ENCODE measurements at regions not wholly inside any gene's neighbourhood (a gene's known extent, or its start where the extent isn't known, plus 50 kb on each side); places are given as distances from the start of the nearest gene placed in this dataset.

DNA sequence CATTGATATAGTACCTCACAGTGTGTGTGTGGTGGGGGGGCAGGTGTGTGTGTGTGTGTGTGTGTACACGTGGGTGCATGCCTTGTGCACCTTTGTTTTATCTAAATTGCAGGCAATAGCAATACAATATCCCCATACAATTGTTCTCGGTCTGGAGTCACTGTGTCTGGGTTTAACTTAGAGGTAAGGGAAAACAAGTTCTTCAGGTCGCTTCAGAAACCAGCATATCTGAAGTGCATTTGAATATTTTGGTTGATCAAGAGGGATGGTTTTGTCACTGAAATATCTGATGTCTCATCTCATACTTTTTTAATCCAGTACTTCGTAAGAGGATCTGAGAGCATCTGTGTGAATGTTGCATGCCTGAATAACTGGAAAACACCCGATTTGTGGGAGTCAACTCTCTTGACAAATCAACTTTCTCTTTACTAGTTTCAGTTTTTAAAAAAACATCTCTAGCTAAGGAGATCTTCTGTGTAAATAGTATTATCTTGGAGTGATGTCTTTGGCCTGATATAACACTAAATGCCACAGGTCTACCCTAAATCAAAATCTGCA is 206.8 kb upstream of the NR2F2 start:
- H3K9ac ChIP-seq (ENCODE audit: low read depth, low read length): no peak overlapping the region
- H3K27ac ChIP-seq (ENCODE audit: low read depth, low read length): no peak overlapping the region
- no peak overlapping the region for H3K4me3 ChIP-seq (ENCODE audit: low read depth, low read length)
- H3K27me3 ChIP-seq (ENCODE audit: control insufficient read depth, insufficient read depth, low read length): no peaks in the 10 kb centered on the region
- H3K9me3 ChIP-seq (ENCODE audit: control insufficient read depth, insufficient read depth, low read length): no peaks in the 10 kb centered on the region
- no peaks in the 10 kb centered on the region for H3K36me3 ChIP-seq (ENCODE audit: control insufficient read depth, insufficient read depth, low read length)
- peaks cover 5% of the 10 kb centered on the region; the same call in 1 of the 2 replicates for H3K4me1 ChIP-seq (ENCODE audit: control insufficient read depth, insufficient read depth, low read length)

DNA sequence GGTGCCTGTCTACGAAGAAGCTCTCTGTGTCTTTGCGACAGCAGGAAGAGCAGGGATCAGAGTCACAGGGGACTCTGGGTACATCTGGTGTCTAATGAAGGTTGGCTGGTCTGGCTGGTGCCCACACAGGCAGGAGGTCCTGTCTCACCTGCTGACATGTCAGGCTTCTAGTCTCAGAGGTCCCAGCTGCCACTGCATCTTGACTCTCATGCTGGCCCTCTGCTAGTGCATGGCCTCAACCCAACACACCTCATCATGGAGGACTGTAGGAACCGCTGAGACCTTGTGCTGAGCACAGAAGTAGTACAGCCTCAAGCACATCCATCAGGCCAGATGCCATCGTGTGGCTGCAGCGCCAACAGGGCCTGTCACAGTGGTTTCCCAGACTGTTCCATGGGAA is 206.1 kb upstream of the NR2F2 start:
- no peaks in the 10 kb centered on the region for H3K27me3 ChIP-seq (ENCODE audit: control insufficient read depth, insufficient read depth, low read length)
- H3K9ac ChIP-seq (ENCODE audit: low read depth, low read length): no peak overlapping the region
- H3K36me3 ChIP-seq (ENCODE audit: control insufficient read depth, insufficient read depth, low read length): no peaks in the 10 kb centered on the region
- H3K4me3 ChIP-seq (ENCODE audit: low read depth, low read length): no peak overlapping the region
- H3K4me1 ChIP-seq (ENCODE audit: control insufficient read depth, insufficient read depth, low read length): peaks cover 5% of the 10 kb centered on the region; the same call in 1 of the 2 replicates
- no peaks in the 10 kb centered on the region for H3K9me3 ChIP-seq (ENCODE audit: control insufficient read depth, insufficient read depth, low read length)
- no peak overlapping the region for H3K27ac ChIP-seq (ENCODE audit: low read depth, low read length)

DNA sequence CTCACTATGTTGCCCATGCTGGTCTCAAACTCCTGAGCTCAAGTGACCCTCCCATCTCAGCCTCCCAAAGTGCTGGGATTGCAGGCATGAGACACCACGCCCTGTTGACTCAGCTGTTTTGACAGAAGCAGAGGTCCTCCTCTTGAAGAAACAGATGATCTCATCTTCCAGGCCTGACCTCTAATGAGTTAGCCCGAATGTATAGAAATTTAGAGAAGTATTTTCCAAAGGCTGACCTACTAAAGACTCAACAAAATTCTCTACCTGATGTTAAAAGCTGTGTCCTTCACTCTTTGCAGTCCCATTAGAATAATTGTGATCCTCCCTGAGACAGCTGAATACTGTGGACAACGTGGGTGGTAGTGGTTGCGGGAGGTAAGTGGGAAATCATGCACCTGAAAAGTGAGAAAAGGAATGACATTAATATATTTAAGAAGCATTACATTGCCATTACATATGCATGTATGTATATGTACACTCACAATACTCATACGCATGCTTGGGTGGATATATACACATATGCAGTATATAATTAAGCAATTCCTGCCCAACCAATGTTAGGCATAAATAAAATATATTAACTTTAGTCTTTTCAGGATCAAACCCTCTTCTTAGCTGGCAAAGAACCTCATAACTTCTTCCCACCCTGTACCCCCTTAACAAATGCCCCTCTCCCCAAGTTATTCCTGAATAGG is 204.6 kb upstream of the NR2F2 start:
- H3K27ac ChIP-seq (ENCODE audit: low read depth, low read length): no peak overlapping the region

DNA sequence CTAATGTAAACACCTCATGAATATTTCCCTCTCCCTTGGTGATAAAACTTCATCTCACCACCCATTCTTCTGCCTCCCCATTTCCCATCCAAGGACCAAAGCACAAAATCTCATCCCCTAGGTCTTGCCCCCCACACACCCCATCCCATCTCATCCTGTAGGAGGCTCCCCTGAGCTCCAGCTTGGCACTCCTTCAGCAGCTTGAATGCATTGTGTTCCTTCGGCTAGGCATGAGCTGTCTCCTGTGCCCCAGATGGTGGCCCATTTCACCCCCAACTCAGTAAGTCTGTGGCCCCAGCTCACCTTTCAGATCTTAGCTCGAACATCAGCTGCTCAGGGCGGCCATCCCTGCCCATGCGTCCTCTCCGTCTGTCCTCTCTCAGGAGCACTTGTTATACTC is 203.6 kb upstream of the NR2F2 start:
- H3K36me3 ChIP-seq (ENCODE audit: control insufficient read depth, insufficient read depth, low read length): no peaks in the 10 kb centered on the region
- H3K4me1 ChIP-seq (ENCODE audit: control insufficient read depth, insufficient read depth, low read length): no peaks in the 10 kb centered on the region
- H3K27me3 ChIP-seq (ENCODE audit: control insufficient read depth, insufficient read depth, low read length): no peaks in the 10 kb centered on the region
- H3K9me3 ChIP-seq (ENCODE audit: control insufficient read depth, insufficient read depth, low read length): no peaks in the 10 kb centered on the region
- no peak overlapping the region for H3K9ac ChIP-seq (ENCODE audit: low read depth, low read length)
- H3K27ac ChIP-seq (ENCODE audit: low read depth, low read length): no peak overlapping the region
- H3K4me3 ChIP-seq (ENCODE audit: low read depth, low read length): no peak overlapping the region

More for the DNA sequence above, 204.6 kb upstream of the NR2F2 start:
- Histone ChIP-seq H3K27me3 (ENCODE audit: control insufficient read depth, insufficient read depth, low read length) (no peaks in the 10 kb centered on the region), H3K9me3 (ENCODE audit: control insufficient read depth, insufficient read depth, low read length) (no peaks in the 10 kb centered on the region), H3K4me3 (ENCODE audit: low read depth, low read length) (no peak overlapping the region), H3K9ac (ENCODE audit: low read depth, low read length) (no peak overlapping the region), H3K4me1 (ENCODE audit: control insufficient read depth, insufficient read depth, low read length) (no peaks in the 10 kb centered on the region), H3K36me3 (ENCODE audit: control insufficient read depth, insufficient read depth, low read length) (no peaks in the 10 kb centered on the region)

DNA sequence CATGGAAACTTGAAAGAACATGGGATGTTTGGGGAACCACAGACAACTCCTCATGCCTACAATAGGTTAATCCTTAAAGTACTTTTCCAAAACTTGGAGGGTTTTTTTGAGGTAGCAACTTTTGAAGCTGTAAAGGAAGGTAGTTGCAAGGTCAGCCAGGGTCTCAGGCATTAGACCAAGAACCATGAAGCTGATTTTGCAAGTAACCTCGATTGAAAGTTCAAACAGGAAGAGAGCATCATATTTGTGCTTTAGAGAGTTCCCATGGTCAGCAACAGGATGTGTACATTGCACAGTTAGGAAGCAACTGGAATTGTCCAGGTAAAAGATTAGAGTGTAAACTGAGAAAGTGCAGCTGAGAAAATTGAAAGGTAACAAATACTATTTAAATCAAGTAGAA is 199.8 kb upstream of the NR2F2 start:
- H3K9me3 ChIP-seq (ENCODE audit: control insufficient read depth, insufficient read depth, low read length): no peaks in the 10 kb centered on the region
- no peaks in the 10 kb centered on the region for H3K27me3 ChIP-seq (ENCODE audit: control insufficient read depth, insufficient read depth, low read length)
- H3K4me1 ChIP-seq (ENCODE audit: control insufficient read depth, insufficient read depth, low read length): no peaks in the 10 kb centered on the region
- H3K36me3 ChIP-seq (ENCODE audit: control insufficient read depth, insufficient read depth, low read length): no peaks in the 10 kb centered on the region
- no peak overlapping the region for H3K4me3 ChIP-seq (ENCODE audit: low read depth, low read length)
- no peak overlapping the region for H3K9ac ChIP-seq (ENCODE audit: low read depth, low read length)
- no peak overlapping the region for H3K27ac ChIP-seq (ENCODE audit: low read depth, low read length)

DNA sequence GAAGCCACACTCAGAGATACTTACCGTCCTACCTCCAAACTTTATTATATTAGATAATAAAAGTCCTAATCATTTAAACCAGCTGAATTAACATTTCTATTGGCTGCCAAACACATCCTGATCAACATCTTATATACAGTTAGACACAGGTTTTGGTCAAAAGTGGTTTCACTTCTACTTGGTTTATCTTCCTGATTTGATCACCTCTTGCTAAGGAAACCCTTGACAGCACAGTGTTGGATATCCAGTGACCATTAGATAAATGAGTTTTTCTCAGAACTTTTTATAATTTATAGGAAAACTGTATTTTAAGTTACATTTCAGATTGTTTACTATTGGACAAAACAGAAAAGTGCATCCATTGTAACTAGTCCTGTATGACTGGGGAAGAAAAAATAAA is 198.4 kb upstream of the NR2F2 start:
- Histone ChIP-seq H3K9me3 (ENCODE audit: control insufficient read depth, insufficient read depth, low read length) (no peaks in the 10 kb centered on the region), H3K27me3 (ENCODE audit: control insufficient read depth, insufficient read depth, low read length) (no peaks in the 10 kb centered on the region), H3K36me3 (ENCODE audit: control insufficient read depth, insufficient read depth, low read length) (no peaks in the 10 kb centered on the region), H3K9ac (ENCODE audit: low read depth, low read length) (no peak overlapping the region), H3K4me1 (ENCODE audit: control insufficient read depth, insufficient read depth, low read length) (no peaks in the 10 kb centered on the region), H3K4me3 (ENCODE audit: low read depth, low read length) (no peak overlapping the region), H3K27ac (ENCODE audit: low read depth, low read length) (no peak overlapping the region)

DNA sequence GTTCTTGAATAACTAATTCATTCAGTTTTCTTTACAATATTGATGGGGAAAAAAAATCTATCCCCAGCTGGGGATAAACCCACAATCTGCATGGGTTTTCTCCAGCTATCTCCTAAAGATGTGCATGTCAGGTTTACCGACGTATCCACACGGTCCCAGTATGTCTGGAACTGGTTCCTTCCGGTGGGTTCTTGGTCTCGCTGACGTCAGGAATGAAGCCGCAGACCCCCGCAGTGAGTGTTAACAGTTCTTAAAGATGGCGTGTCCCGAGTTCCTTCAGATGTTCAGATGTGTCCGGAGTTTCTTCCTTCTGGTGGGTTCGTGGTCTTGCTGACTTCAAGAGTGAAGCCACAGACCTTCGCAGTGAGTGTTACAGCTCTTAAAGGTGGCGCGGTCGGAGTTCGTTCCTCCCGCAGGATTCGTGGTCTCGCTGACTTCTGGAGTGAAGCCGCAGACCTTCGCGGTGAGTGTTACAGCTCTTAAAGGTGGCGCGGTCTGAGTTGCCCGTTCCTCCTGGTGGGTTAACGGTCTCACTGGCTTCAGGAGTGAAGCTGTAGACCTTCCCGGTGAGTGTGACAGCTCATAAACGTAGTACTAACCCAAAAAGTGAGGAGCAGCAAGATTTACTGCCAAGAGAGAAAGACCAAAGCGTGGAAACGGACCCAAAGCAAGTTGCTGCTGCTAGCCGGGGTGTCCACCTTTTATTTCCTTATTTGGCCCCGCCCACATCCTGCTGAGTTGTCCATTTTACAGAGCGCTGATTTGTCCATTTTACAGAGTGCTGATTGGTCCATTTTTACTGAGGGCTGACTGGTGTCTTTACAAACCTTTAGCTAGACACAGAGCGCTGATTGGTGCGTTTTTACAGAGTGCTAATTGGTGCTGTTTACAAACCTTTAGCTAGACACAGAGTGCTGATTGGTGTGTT is 195.1 kb upstream of the NR2F2 start:
- no peak overlapping the region for H3K27ac ChIP-seq (ENCODE audit: low read depth, low read length)

DNA sequence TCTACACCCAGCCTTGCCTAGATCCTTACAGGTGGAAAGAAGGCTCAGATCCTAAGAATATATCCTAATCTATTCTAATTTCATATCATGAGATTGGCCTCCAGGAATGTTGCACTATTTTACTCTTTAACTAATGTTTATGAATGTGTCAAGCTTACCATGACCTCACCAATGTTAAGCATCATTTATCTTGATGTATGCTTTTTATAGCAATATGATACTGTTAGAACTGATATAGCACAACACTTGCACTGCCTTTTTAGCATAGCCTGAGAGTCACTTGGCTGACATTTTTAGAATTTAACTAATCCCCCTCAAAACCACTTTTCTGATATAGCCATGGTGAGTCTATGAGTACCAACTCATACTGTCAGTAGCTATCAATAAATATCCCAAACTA is 191.5 kb upstream of the NR2F2 start:
- Histone ChIP-seq H3K4me1 (ENCODE audit: control insufficient read depth, insufficient read depth, low read length) (peaks cover 9% of the 10 kb centered on the region; the same call in 1 of the 2 replicates), H3K4me3 (ENCODE audit: low read depth, low read length) (no peak overlapping the region), H3K9me3 (ENCODE audit: control insufficient read depth, insufficient read depth, low read length) (no peaks in the 10 kb centered on the region), H3K27me3 (ENCODE audit: control insufficient read depth, insufficient read depth, low read length) (no peaks in the 10 kb centered on the region), H3K27ac (ENCODE audit: low read depth, low read length) (no peak overlapping the region), H3K36me3 (ENCODE audit: control insufficient read depth, insufficient read depth, low read length) (no peaks in the 10 kb centered on the region), H3K9ac (ENCODE audit: low read depth, low read length) (no peak overlapping the region)

More for the DNA sequence above, 195.1 kb upstream of the NR2F2 start:
- H3K4me1 ChIP-seq (ENCODE audit: control insufficient read depth, insufficient read depth, low read length): no peaks in the 10 kb centered on the region
- no peaks in the 10 kb centered on the region for H3K27me3 ChIP-seq (ENCODE audit: control insufficient read depth, insufficient read depth, low read length)
- no peaks in the 10 kb centered on the region for H3K36me3 ChIP-seq (ENCODE audit: control insufficient read depth, insufficient read depth, low read length)
- H3K9me3 ChIP-seq (ENCODE audit: control insufficient read depth, insufficient read depth, low read length): no peaks in the 10 kb centered on the region
- no peak overlapping the region for H3K4me3 ChIP-seq (ENCODE audit: low read depth, low read length)
- H3K9ac ChIP-seq (ENCODE audit: low read depth, low read length): no peak overlapping the region

DNA sequence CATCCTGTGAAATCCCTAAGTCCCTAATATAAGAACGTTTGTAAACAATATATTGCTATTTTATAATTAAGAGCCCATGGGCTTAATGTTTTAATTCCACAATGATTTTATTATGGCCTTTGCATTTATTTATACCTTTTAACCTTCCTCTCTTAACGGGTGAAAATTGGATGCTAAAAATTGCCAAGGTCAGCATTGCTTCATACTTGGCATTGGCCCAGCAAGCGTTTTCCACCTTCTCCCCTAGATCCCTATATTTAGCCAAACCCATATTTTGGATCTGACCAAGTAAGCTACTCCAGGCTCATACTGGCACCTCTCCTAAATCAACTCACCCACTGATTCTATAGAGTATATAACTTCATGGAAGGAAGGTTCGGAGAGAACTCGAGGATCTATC is 188.0 kb upstream of the NR2F2 start:
- H3K36me3 ChIP-seq (ENCODE audit: control insufficient read depth, insufficient read depth, low read length): no peaks in the 10 kb centered on the region
- no peak overlapping the region for H3K9ac ChIP-seq (ENCODE audit: low read depth, low read length)
- H3K4me3 ChIP-seq (ENCODE audit: low read depth, low read length): no peak overlapping the region
- H3K27me3 ChIP-seq (ENCODE audit: control insufficient read depth, insufficient read depth, low read length): no peaks in the 10 kb centered on the region
- H3K4me1 ChIP-seq (ENCODE audit: control insufficient read depth, insufficient read depth, low read length): peaks cover 13% of the 10 kb centered on the region
- no peak overlapping the region for H3K27ac ChIP-seq (ENCODE audit: low read depth, low read length)
- H3K9me3 ChIP-seq (ENCODE audit: control insufficient read depth, insufficient read depth, low read length): no peaks in the 10 kb centered on the region

DNA sequence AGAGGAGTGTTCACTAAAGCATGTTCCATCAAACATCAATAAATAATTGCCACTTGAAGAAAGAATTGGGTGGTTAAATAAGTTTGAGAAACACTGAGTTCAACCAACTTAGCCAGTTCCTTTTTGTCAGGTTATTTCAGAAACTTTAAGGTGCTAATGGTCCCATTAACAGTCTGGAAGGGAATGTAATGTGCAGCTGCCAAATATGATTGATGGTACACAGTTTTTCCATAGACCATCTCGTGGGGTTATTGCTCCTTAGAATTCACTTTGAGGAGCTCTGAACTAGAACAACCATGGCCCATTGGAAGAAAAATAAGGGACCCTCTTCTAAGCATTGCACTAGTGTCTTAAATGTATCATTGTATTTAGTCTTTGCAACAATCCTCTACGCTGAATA is 185.8 kb upstream of the NR2F2 start:
- Histone ChIP-seq H3K9ac (ENCODE audit: low read depth, low read length) (no peak overlapping the region), H3K4me1 (ENCODE audit: control insufficient read depth, insufficient read depth, low read length) (peaks cover 13% of the 10 kb centered on the region), H3K4me3 (ENCODE audit: low read depth, low read length) (no peak overlapping the region), H3K9me3 (ENCODE audit: control insufficient read depth, insufficient read depth, low read length) (no peaks in the 10 kb centered on the region), H3K27me3 (ENCODE audit: control insufficient read depth, insufficient read depth, low read length) (no peaks in the 10 kb centered on the region), H3K27ac (ENCODE audit: low read depth, low read length) (no peak overlapping the region), H3K36me3 (ENCODE audit: control insufficient read depth, insufficient read depth, low read length) (no peaks in the 10 kb centered on the region)

DNA sequence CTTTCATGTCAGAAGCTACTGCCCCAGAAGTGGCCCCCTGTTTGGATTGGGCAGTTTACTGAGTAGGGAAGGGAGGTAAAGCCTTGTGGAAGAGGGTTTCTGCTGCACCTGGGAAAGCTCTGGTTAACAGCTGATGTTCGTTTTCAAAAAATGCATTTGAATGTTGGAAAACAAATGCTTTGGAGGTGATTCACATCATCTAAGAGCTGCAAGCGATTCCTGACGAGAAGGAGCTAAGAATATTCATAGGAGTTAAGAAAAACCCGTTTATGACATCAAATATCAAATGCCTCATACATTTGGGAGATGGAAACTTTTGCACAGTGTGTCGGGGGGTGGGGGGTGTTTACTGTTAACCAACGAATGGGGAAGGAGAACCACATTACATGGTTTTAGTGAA is 183.8 kb upstream of the NR2F2 start:
- H3K27me3 ChIP-seq (ENCODE audit: control insufficient read depth, insufficient read depth, low read length): no peaks in the 10 kb centered on the region
- no peak overlapping the region for H3K4me3 ChIP-seq (ENCODE audit: low read depth, low read length)
- H3K4me1 ChIP-seq (ENCODE audit: control insufficient read depth, insufficient read depth, low read length): peaks cover 4% of the 10 kb centered on the region
- no peaks in the 10 kb centered on the region for H3K9me3 ChIP-seq (ENCODE audit: control insufficient read depth, insufficient read depth, low read length)
- no peak overlapping the region for H3K9ac ChIP-seq (ENCODE audit: low read depth, low read length)
- no peak overlapping the region for H3K27ac ChIP-seq (ENCODE audit: low read depth, low read length)
- no peaks in the 10 kb centered on the region for H3K36me3 ChIP-seq (ENCODE audit: control insufficient read depth, insufficient read depth, low read length)
